Heart left ventricle (tissue), 13 donors: ENCODE measurements at regions not wholly inside any gene's neighbourhood (a gene's known extent, or its start where the extent isn't known, plus 50 kb on each side); places are given as distances from the start of the nearest gene placed in this dataset.

Experiments used
- POLR2A ChIP-seq, 2 donors: fragments of 450-650 bp; IDR thresholded peaks; one replicate each; pipeline ENCODE4 v1.6.1; 2017; ENCODE audit warnings: antibody characterized with exemption in 2 of 2, mild to moderate bottlenecking in 2 of 2, moderate library complexity in 2 of 2
- TF ChIP-seq, protein P1 (sequence below), 12 donors: fragments of 200-600 bp; sonication (generic) in 4 of 12; IDR thresholded peaks; one replicate each; pipeline versions ENCODE4 v1.5.0 to v1.8.0; 2018 to 2022; ENCODE audit warnings: antibody characterized with exemption in 12 of 12, mild to moderate bottlenecking in 5 of 12
- donor health status: ischemic (EF 13 %, LVEDD 7.1; RV severe dilation, severe dysfunction).
- donor health status: DM: no; HTN: yes; CAD: no.
- donor health status: DM: no; HTN: no; CAD: no.
- donor health status: ischemic (EF 25% LVEDD 6.9; RV normal size, moderate dysfunction).
- donor health status: ischemic (EF 25% LVEDD 5.7; RV mildly dilated, moderate dysfunction).
- donor health status: ischemic (EF 35%, LVEDD 5.7; RV mildly dilated, moderate dysfunction).
- donor health status: nonischemic (EF 11% LVEDD 7.7; RV severe dilation, severe dysfunction).
- donor health status: DM: yes; HTN: yes; CAD: no.
- donor health status: PGD.
- donor health status: ischemic (EF 29% LVEDD 5.4; RV normal size, mild dysfunction).
- donor health status: nonischemic (EF 23%, LVEDD 6.1; RV moderate dilation, normal function).

DNA sequence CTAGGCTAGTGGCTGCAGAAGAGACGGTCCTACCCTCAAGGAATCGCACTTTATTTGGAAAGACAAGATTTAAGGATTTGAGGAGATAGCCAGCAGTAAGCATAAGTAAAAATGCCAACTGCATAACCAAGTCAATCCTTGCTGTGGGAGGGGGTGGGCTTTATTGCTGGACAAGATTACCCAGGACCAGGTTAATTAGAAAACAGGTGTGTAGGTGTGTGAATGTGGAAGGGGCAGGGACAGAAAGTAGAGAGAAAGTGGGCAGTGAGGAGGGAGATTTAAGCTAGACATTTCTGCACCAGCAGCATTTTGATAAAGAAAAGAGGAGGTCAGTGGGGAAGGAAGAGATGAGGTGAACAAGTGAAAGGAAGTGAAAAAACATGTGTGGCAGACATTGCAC is 89.7 kb upstream of the OGFRL1 start:
- TF ChIP-seq, protein P1, sequence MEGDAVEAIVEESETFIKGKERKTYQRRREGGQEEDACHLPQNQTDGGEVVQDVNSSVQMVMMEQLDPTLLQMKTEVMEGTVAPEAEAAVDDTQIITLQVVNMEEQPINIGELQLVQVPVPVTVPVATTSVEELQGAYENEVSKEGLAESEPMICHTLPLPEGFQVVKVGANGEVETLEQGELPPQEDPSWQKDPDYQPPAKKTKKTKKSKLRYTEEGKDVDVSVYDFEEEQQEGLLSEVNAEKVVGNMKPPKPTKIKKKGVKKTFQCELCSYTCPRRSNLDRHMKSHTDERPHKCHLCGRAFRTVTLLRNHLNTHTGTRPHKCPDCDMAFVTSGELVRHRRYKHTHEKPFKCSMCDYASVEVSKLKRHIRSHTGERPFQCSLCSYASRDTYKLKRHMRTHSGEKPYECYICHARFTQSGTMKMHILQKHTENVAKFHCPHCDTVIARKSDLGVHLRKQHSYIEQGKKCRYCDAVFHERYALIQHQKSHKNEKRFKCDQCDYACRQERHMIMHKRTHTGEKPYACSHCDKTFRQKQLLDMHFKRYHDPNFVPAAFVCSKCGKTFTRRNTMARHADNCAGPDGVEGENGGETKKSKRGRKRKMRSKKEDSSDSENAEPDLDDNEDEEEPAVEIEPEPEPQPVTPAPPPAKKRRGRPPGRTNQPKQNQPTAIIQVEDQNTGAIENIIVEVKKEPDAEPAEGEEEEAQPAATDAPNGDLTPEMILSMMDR (IDR thresholded peaks at IDR 0.05): no peak
- no peak for TF ChIP-seq POLR2A (IDR thresholded peaks at IDR 0.05)
